ENCODE measurements at regions not wholly inside any gene's neighbourhood (a gene's known extent, or its start where the extent isn't known, plus 50 kb on each side); places are given as distances from the start of the nearest gene placed in this dataset.

- H3K27ac ChIP-seq: no peak overlapping the region
- no peak for TF ChIP-seq CTCF (conservative IDR thresholded peaks at IDR 0.05)
Observed at GRCh38 chr16:48850097-48850770, 240.3 kb upstream of the N4BP1 start.

- no peak overlapping the region for H3K27ac ChIP-seq
- no peak for TF ChIP-seq CTCF (conservative IDR thresholded peaks at IDR 0.05)
Observed at GRCh38 chr16:48846277-48846676, 236.3 kb upstream of the N4BP1 start.

- no peak overlapping the region for H3K27ac ChIP-seq
- no peak for TF ChIP-seq CTCF (conservative IDR thresholded peaks at IDR 0.05)
Observed at GRCh38 chr16:48845261-48845660, 235.3 kb upstream of the N4BP1 start.

- TF ChIP-seq CTCF (conservative IDR thresholded peaks at IDR 0.05): no peak
- H3K27ac ChIP-seq: no peak overlapping the region
Observed at GRCh38 chr16:48838349-48838748, 228.4 kb upstream of the N4BP1 start.

GRCh38 chr16:48836636-48837035 is 226.7 kb upstream of the N4BP1 start:
- no peak overlapping the region for H3K27ac ChIP-seq
- TF ChIP-seq CTCF (conservative IDR thresholded peaks at IDR 0.05): no peak

- no peak overlapping the region for H3K27ac ChIP-seq
- TF ChIP-seq CTCF (conservative IDR thresholded peaks at IDR 0.05): no peak
Observed at GRCh38 chr16:48836067-48836466, 226.1 kb upstream of the N4BP1 start.

GRCh38 chr16:48834576-48834975 is 224.6 kb upstream of the N4BP1 start:
- H3K27ac ChIP-seq: no peak overlapping the region

More at GRCh38 chr16:48834576-48834975, 224.6 kb upstream of the N4BP1 start:
- TF ChIP-seq CTCF (conservative IDR thresholded peaks at IDR 0.05): peak; percentile 29
